ENCODE measurements at regions not wholly inside any gene's neighbourhood (a gene's known extent, or its start where the extent isn't known, plus 50 kb on each side); places are given as distances from the start of the nearest gene placed in this dataset.

DNA sequence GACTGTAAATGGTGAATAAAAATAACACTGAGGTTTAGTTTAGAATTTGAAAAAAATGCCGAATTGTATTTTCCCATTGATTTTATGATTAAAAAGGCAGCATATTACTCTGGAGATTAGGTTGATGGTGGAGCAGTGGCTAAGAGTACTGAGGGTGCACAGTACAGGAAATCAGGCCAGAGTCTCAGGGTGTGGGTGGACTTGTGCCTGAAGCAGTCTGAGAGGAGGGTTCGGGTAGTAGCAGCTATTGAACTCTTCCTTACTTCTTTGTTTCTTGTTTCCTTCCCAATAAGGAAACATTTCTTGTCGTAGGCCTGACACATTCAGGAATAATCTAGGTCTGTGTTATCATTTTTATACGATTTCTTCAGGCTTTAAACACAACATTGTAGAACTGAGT lies 319.0 kb upstream of the MBL2 start:
- H3K79me2 ChIP-seq (ENCODE audit: insufficient read depth, low read length): no peaks in the 10 kb centered on the region
- no peaks in the 10 kb centered on the region for H4K20me1 ChIP-seq (ENCODE audit: insufficient read depth, low read length)
- H3K9me3 ChIP-seq (ENCODE audit: insufficient read depth, low read length, severe bottlenecking): no peaks in the 10 kb centered on the region
- no peaks in the 10 kb centered on the region for H3K36me3 ChIP-seq (ENCODE audit: insufficient read depth, low read length)
- H3K9ac ChIP-seq (ENCODE audit: low read depth, low read length): no peak overlapping the region
- no peaks in the 10 kb centered on the region for H3K4me1 ChIP-seq (ENCODE audit: insufficient read depth, low read length)
- TF ChIP-seq EZH2 (IDR thresholded peaks at IDR 0.05; ENCODE audit: borderline replicate concordance, low read depth, low read length, severe bottlenecking): no peak
- TF ChIP-seq, protein P1, sequence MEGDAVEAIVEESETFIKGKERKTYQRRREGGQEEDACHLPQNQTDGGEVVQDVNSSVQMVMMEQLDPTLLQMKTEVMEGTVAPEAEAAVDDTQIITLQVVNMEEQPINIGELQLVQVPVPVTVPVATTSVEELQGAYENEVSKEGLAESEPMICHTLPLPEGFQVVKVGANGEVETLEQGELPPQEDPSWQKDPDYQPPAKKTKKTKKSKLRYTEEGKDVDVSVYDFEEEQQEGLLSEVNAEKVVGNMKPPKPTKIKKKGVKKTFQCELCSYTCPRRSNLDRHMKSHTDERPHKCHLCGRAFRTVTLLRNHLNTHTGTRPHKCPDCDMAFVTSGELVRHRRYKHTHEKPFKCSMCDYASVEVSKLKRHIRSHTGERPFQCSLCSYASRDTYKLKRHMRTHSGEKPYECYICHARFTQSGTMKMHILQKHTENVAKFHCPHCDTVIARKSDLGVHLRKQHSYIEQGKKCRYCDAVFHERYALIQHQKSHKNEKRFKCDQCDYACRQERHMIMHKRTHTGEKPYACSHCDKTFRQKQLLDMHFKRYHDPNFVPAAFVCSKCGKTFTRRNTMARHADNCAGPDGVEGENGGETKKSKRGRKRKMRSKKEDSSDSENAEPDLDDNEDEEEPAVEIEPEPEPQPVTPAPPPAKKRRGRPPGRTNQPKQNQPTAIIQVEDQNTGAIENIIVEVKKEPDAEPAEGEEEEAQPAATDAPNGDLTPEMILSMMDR (IDR thresholded peaks at IDR 0.05; ENCODE audit: borderline replicate concordance, extremely low read depth, low read length, poor library complexity, severe bottlenecking): no peak
- H3K4me2 ChIP-seq (ENCODE audit: insufficient read depth, low read length): no peak overlapping the region
- H3K4me3 ChIP-seq (ENCODE audit: low read depth in 1 of 2, low read length in 2 of 2): no peak overlapping the region
- ATAC-seq (ENCODE audit: insufficient read depth, low read depth): no peak
- H3K27me3 ChIP-seq (ENCODE audit: insufficient read depth, low read length, poor library complexity): no peaks in the 10 kb centered on the region
- no peak overlapping the region for H3K27ac ChIP-seq (ENCODE audit: low read length)
- no peak for DNase-seq
- no peak overlapping the region for H2AFZ ChIP-seq (ENCODE audit: low read depth, low read length)

DNA sequence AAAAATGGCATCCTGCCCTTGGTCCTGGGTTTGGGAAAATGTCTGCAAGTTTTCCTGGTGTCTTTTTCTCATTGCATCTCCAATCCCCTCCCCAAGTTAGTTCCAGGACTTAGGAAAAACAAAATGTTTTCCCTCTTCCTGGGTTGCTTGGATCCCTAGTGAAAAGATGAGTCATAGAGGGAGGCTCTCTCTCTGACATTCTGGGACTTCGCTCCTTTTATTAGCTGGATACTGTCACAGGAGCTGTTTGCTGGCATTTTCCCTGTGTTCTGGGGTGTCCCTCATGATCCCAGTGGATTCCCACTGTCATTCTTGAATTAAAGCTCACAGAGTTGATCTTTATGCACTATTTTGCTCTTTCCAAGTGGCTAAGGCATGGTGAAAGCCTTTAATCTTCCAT lies 316.4 kb upstream of the MBL2 start:
- Histone ChIP-seq H3K9me3 (ENCODE audit: insufficient read depth, low read length, severe bottlenecking) (no peaks in the 10 kb centered on the region), H3K27ac (ENCODE audit: low read length) (no peak overlapping the region)
- ATAC-seq (ENCODE audit: insufficient read depth, low read depth): no peak

GRCh38 chr10:53079283-53079682 lies 306.7 kb upstream of the MBL2 start:
- Histone ChIP-seq H3K9ac (ENCODE audit: low read depth, low read length) (no peak overlapping the region), H2AFZ (ENCODE audit: low read depth, low read length) (no peak overlapping the region), H3K4me3 (ENCODE audit: low read depth in 1 of 2, low read length in 2 of 2) (no peak overlapping the region), H3K4me1 (ENCODE audit: insufficient read depth, low read length) (no peaks in the 10 kb centered on the region), H3K36me3 (ENCODE audit: insufficient read depth, low read length) (no peaks in the 10 kb centered on the region), H3K4me2 (ENCODE audit: insufficient read depth, low read length) (no peak overlapping the region), H3K79me2 (ENCODE audit: insufficient read depth, low read length) (no peaks in the 10 kb centered on the region), H4K20me1 (ENCODE audit: insufficient read depth, low read length) (no peaks in the 10 kb centered on the region), H3K27ac (ENCODE audit: low read length) (no peak overlapping the region), H3K27me3 (ENCODE audit: insufficient read depth, low read length, poor library complexity) (no peaks in the 10 kb centered on the region), H3K9me3 (ENCODE audit: insufficient read depth, low read length, severe bottlenecking) (no peaks in the 10 kb centered on the region)
- no peak for TF ChIP-seq EZH2 (IDR thresholded peaks at IDR 0.05; ENCODE audit: borderline replicate concordance, low read depth, low read length, severe bottlenecking)
- TF ChIP-seq, protein P1 (IDR thresholded peaks at IDR 0.05; ENCODE audit: borderline replicate concordance, extremely low read depth, low read length, poor library complexity, severe bottlenecking): no peak
- DNase-seq (no peak), ATAC-seq (ENCODE audit: insufficient read depth, low read depth) (no peak)

More for the DNA sequence above, 316.4 kb upstream of the MBL2 start:
- H3K9ac ChIP-seq (ENCODE audit: low read depth, low read length): no peak overlapping the region
- no peaks in the 10 kb centered on the region for H4K20me1 ChIP-seq (ENCODE audit: insufficient read depth, low read length)
- H3K36me3 ChIP-seq (ENCODE audit: insufficient read depth, low read length): no peaks in the 10 kb centered on the region
- H2AFZ ChIP-seq (ENCODE audit: low read depth, low read length): no peak overlapping the region
- no peak overlapping the region for H3K4me2 ChIP-seq (ENCODE audit: insufficient read depth, low read length)
- TF ChIP-seq, protein P1 (IDR thresholded peaks at IDR 0.05; ENCODE audit: borderline replicate concordance, extremely low read depth, low read length, poor library complexity, severe bottlenecking): no peak
- no peak for TF ChIP-seq EZH2 (IDR thresholded peaks at IDR 0.05; ENCODE audit: borderline replicate concordance, low read depth, low read length, severe bottlenecking)
- H3K4me3 ChIP-seq (ENCODE audit: low read depth in 1 of 2, low read length in 2 of 2): no peak overlapping the region
- no peaks in the 10 kb centered on the region for H3K4me1 ChIP-seq (ENCODE audit: insufficient read depth, low read length)
- no peaks in the 10 kb centered on the region for H3K79me2 ChIP-seq (ENCODE audit: insufficient read depth, low read length)
- DNase-seq: no peak
- H3K27me3 ChIP-seq (ENCODE audit: insufficient read depth, low read length, poor library complexity): no peaks in the 10 kb centered on the region

GRCh38 chr10:53076948-53077347 lies 304.4 kb upstream of the MBL2 start:
- Histone ChIP-seq H3K4me1 (ENCODE audit: insufficient read depth, low read length) (no peaks in the 10 kb centered on the region), H3K4me2 (ENCODE audit: insufficient read depth, low read length) (no peak overlapping the region), H3K9ac (ENCODE audit: low read depth, low read length) (no peak overlapping the region), H3K27ac (ENCODE audit: low read length) (no peak overlapping the region), H3K27me3 (ENCODE audit: insufficient read depth, low read length, poor library complexity) (no peaks in the 10 kb centered on the region), H3K79me2 (ENCODE audit: insufficient read depth, low read length) (no peaks in the 10 kb centered on the region), H3K4me3 (ENCODE audit: low read depth in 1 of 2, low read length in 2 of 2) (no peak overlapping the region), H4K20me1 (ENCODE audit: insufficient read depth, low read length) (no peaks in the 10 kb centered on the region), H3K36me3 (ENCODE audit: insufficient read depth, low read length) (no peaks in the 10 kb centered on the region), H3K9me3 (ENCODE audit: insufficient read depth, low read length, severe bottlenecking) (no peaks in the 10 kb centered on the region), H2AFZ (ENCODE audit: low read depth, low read length) (no peak overlapping the region)
- DNase-seq (no peak), ATAC-seq (ENCODE audit: insufficient read depth, low read depth) (no peak)
- no peak for TF ChIP-seq EZH2 (IDR thresholded peaks at IDR 0.05; ENCODE audit: borderline replicate concordance, low read depth, low read length, severe bottlenecking)
- TF ChIP-seq, protein P1 (IDR thresholded peaks at IDR 0.05; ENCODE audit: borderline replicate concordance, extremely low read depth, low read length, poor library complexity, severe bottlenecking): no peak
